ENCODE measurements at regions not wholly inside any gene's neighbourhood (a gene's known extent, or its start where the extent isn't known, plus 50 kb on each side); places are given as distances from the start of the nearest gene placed in this dataset.

GRCh38 chr3:27623085-27623753, 98.9 kb downstream of the EOMES start (continued):
- peak; percentile 44 for TF ChIP-seq HNF1B (CRISPR knock-in tag; IDR thresholded peaks at IDR 0.05)
- TF ChIP-seq ZNF382 (CRISPR knock-in tag; IDR thresholded peaks at IDR 0.05; ENCODE audit: borderline replicate concordance): no peak
- no peak for TF ChIP-seq IRF9 (CRISPR knock-in tag; IDR thresholded peaks at IDR 0.05; ENCODE audit: borderline replicate concordance)
- peak; percentile 52; the same call in 1 of the 2 replicates for TF ChIP-seq TRAFD1 (CRISPR knock-in tag; IDR thresholded peaks at IDR 0.05; ENCODE audit: borderline replicate concordance)
- TF ChIP-seq KMT2B (CRISPR knock-in tag; IDR thresholded peaks at IDR 0.05): 0 out of 2 replicates have a peak, but pooled peaks have one; percentile 30
- TF ChIP-seq ZGPAT (CRISPR knock-in tag; IDR thresholded peaks at IDR 0.05): peak; percentile 84
- TF ChIP-seq ATRX (CRISPR knock-in tag; IDR thresholded peaks at IDR 0.05; ENCODE audit: borderline replicate concordance): no peak
- TF ChIP-seq ZMYM2 (CRISPR knock-in tag; IDR thresholded peaks at IDR 0.05): peak; percentile 42; the same call in 1 of the 2 replicates
- no peak for TF ChIP-seq ZNF670 (CRISPR knock-in tag; IDR thresholded peaks at IDR 0.05; ENCODE audit: borderline replicate concordance)
- TF ChIP-seq ETS1 (CRISPR knock-in tag; IDR thresholded peaks at IDR 0.05): no peak
- no peak for TF ChIP-seq ZFYVE20 (CRISPR knock-in tag; IDR thresholded peaks at IDR 0.05; ENCODE audit: borderline replicate concordance, low read depth)
- TF ChIP-seq SSRP1 (CRISPR knock-in tag; IDR thresholded peaks at IDR 0.05): no peak
- TF ChIP-seq ZNF772 (CRISPR knock-in tag; IDR thresholded peaks at IDR 0.05): peak; percentile 45; the same call in 1 of the 2 replicates
- no peak for TF ChIP-seq ZNF136 (CRISPR knock-in tag; IDR thresholded peaks at IDR 0.05; ENCODE audit: low read depth)
- no peak for TF ChIP-seq SMAD1 (CRISPR knock-in tag; IDR thresholded peaks at IDR 0.05; ENCODE audit: borderline replicate concordance, low read depth)
- no peak for TF ChIP-seq TGIF2 (CRISPR knock-in tag; IDR thresholded peaks at IDR 0.05)
- no peak for TF ChIP-seq ZNF891 (CRISPR knock-in tag; IDR thresholded peaks at IDR 0.05)
- no peak for TF ChIP-seq TFAP4 (IDR thresholded peaks at IDR 0.05; ENCODE audit: borderline replicate concordance, low read depth)
- TF ChIP-seq ZIK1 (CRISPR knock-in tag; IDR thresholded peaks at IDR 0.05; ENCODE audit: borderline replicate concordance, low read depth): no peak
- TF ChIP-seq ZNF362 (CRISPR knock-in tag; IDR thresholded peaks at IDR 0.05; ENCODE audit: borderline replicate concordance): peak; percentile 80; the same call in 1 of the 2 replicates
